Pancreas (tissue), 10 donors: ENCODE measurements at regions not wholly inside any gene's neighbourhood (a gene's known extent, or its start where the extent isn't known, plus 50 kb on each side); places are given as distances from the start of the nearest gene placed in this dataset.

Experiments used
- ATAC-seq, 4 donors: fragments of 200-7000 bp; cut with Tn5 transposase; one replicate each; pipeline versions ENCODE4 v1.8.0 to v1.9.1; 2020; ENCODE audit warnings: mild to moderate bottlenecking in 4 of 4, moderate library complexity in 4 of 4
- DNase-seq, 6 donors: peaks; one replicate each; pipeline ENCODE4 v3.0.0-alpha.2; 2020
- FAIRE-seq: peaks from 2 replicates; lab custom pipeline; 2012; peaks lifted over from hg19 to GRCh38; lab: Jason Lieb, UNC
- H3K27ac ChIP-seq, 4 donors: fragments of 200-600 bp; sonication (generic); 1 replicate in 3 of 4; 2 replicates in 1 of 4; pipeline versions ENCODE4 v1.5.0 to v1.8.0; 2020
- H3K27me3 ChIP-seq, 4 donors: fragments of 200-600 bp; one replicate each; pipeline ENCODE4 v1.8.0; 2021
- H3K36me3 ChIP-seq, 3 donors: fragments of 200-600 bp; sonication (generic) in 1 of 3; one replicate each; pipeline versions ENCODE4 v1.5.0 to v1.8.0; 2020 to 2021
- H3K4me1 ChIP-seq, 3 donors: fragments of 200-600 bp; one replicate each; pipeline ENCODE4 v1.8.0; 2021
- H3K4me3 ChIP-seq, 4 donors: fragments of 200-600 bp; sonication (generic) in 2 of 4; one replicate each; pipeline versions ENCODE4 v1.5.0 to v1.8.0; 2020 to 2021
- H3K9me3 ChIP-seq, 4 donors: fragments of 200-600 bp; one replicate each; pipeline ENCODE4 v1.8.0; 2021
- CTCF ChIP-seq, 4 donors: fragments of 200-600 bp; sonication (generic) in 3 of 4; IDR thresholded peaks; one replicate each; pipeline versions ENCODE4 v1.5.0 to v1.8.0; 2021; ENCODE audit warnings: antibody characterized with exemption in 4 of 4
- WGBS, 2 donors: extraction: QIAGEN DNeasy Blood & Tissue Kit; methylation state at CpG; one replicate each; pipeline ENCODE4 v1.1.7; 2013; 5-methylcytosine and 5-hydroxymethylcytosine counted together
- intact Hi-C, 3 donors: fragments of 100-400 bp; cut with DNase I; formaldehyde crosslinking; loops; one replicate each; pipeline versions ENCODE4 v1.11.1 to v1.14.2; 2022
- donor health status: healthy with polysubstance abuse.
- donor health status: DM: no; HTN: no; CAD: no; lungs with moderate emphysema.
- donor health status: DM: no; HTN: no; CAD: no.
- donor health status: control.
- donor health status: control.
- donor health status: Bipolar disorder and iron deficiency.
- donor health status: DM: yes; HTN: yes; CAD: no.
- donor health status: DM: no; HTN: no; CAD: no.
- donor health status: DM: no; HTN: no; CAD: no.
- donor health status: DM: yes; HTN: yes; CAD: no.

DNA sequence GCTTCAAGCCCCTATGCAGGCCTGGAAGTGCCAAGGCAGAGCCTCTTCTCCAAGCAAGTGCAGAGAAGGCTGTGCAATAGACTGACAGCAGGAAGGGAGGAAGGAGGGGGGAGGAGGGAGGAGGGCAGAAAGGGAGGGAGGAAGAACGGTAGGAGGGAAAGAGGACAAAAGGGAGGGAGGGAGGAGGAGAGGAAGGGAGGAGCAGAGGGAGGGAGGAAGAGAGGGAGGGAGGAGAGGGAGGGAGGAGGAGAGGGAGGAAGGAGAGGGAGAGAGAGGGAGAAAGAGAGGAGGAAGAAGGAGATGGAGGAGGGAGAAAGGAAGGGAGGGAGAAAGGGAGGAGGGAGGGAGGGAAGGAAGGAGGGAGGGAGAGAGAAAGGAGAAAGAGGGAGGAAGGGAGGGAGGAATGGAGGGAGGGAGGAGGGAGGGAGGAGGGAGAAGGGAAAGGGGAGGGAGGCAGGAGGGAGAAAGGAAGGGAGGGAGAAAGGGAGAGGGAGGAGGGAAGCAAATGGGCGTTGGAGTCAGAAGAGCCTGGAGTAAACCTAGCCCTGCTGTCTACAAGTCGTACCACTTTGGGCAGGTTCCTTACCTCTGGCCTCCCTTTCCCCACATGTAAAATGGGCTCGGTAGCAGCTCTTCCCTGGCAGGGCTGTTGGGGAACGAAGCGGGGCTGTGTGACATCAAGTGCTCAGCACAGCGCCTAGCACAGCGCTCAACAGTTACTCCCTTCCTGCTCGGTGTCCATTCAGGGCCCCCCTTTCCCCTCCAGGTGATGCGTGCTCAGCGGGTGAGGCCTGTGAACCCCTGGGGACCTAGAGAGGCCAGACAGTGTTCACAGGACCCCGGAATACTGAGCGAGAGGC, 244.6 kb downstream of the NPHP4 start:
- WGBS, 2 donors, result 52 to 63% methylated on average over 13 of the region's 13 CpGs
- H3K27me3 ChIP-seq, result peaks cover 0 to 6% (median 2%) of the 10 kb centered on the region in 4 donors
- no peaks in the 10 kb centered on the region for H3K9me3 ChIP-seq
- no peak overlapping the region for H3K4me3 ChIP-seq
- ATAC-seq (no peak), FAIRE-seq (no peak), DNase-seq (no peak)
- H3K27ac ChIP-seq, result no peak overlapping the region
- H3K4me1 ChIP-seq, result no peaks in the 10 kb centered on the region
- H3K36me3 ChIP-seq, result no peaks in the 10 kb centered on the region
- intact Hi-C loops, result loop anchor here (10.0 kb wide), 4 partner anchors 233 to 1833 kb away; partner anchors contain the start of gene AJAP1 (in 2 of the 3)
- TF ChIP-seq CTCF (IDR thresholded peaks at IDR 0.05), result no peak

DNA sequence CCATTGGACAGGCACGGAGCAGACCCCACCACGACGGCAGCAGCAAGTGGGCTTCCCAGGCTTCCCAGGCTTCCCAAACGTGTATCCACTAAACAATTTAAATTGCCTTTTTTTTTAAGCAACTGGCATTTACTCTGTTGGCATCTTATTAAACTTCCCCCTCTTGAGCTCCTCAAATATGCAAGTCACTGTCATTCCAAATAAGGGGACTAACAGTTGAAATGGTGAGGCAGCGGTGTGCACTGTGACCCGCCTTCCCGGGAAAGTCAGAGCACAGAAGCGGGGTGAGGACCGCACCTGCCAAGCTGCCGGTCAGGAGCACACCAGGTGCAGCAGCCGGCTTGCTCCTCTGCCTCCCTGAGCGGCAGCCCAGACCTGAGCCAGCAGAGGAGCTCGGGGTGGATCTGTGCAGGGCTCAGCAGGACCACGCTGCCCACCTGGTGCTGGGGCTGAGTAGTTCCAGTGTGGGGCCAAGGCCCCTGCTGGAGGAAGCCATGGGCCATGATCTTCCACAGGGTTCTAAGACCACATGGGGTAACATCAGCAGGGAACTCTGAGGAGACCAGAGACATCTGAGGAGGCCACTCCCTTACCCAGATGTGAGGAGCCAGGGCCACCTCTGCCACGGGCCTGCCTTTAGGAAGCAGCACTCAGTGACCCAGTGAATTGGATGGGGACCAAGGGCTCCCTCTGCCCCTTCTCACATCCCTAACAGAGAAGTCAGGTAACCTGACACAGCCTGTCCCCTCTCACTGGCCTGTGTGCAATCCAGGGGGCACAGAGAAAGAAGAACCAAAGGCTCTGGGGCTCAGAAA, 245.4 kb downstream of the NPHP4 start:
- no peak for ATAC-seq
- intact Hi-C loops, result loop anchor here (10.0 kb wide), 4 partner anchors 232 to 1832 kb away; partner anchors contain the start of gene AJAP1 (in 2 of the 3)
- TF ChIP-seq CTCF (IDR thresholded peaks at IDR 0.05), result no peak
- FAIRE-seq, result no peak
- Histone ChIP-seq H3K4me3 (no peak overlapping the region), H3K27me3 (peaks cover 0 to 6% (median 2%) of the 10 kb centered on the region in 4 donors), H3K36me3 (no peaks in the 10 kb centered on the region), H3K9me3 (no peaks in the 10 kb centered on the region), H3K27ac (no peak overlapping the region), H3K4me1 (no peaks in the 10 kb centered on the region)
- 22 to 26% methylated on average over 15 of the region's 15 CpGs for WGBS, 2 donors
- DNase-seq, result peak in 1 of 6 donors; percentile 51

GRCh38 chr1:5745800-5746610, 246.2 kb downstream of the NPHP4 start:
- FAIRE-seq, result no peak
- peaks cover 0 to 6% (median 2%) of the 10 kb centered on the region in 4 donors for H3K27me3 ChIP-seq
- peak; percentile 88 to 98 (median 96) for ATAC-seq
- no peak overlapping the region for H3K27ac ChIP-seq
- no peaks in the 10 kb centered on the region for H3K36me3 ChIP-seq
- no peaks in the 10 kb centered on the region for H3K4me1 ChIP-seq
- TF ChIP-seq CTCF (IDR thresholded peaks at IDR 0.05), result peak; percentile 93 to 97 (median 96)
- WGBS, 2 donors, result 13 to 19% methylated on average over 21 of the region's 21 CpGs
- no peaks in the 10 kb centered on the region for H3K9me3 ChIP-seq
- peak; percentile 36 to 92 (median 74) for DNase-seq
- H3K4me3 ChIP-seq, result no peak overlapping the region
- intact Hi-C loops, result loop anchor here (10.0 kb wide), 4 partner anchors 231 to 1831 kb away; partner anchors contain the start of gene AJAP1 (in 2 of the 3)

DNA sequence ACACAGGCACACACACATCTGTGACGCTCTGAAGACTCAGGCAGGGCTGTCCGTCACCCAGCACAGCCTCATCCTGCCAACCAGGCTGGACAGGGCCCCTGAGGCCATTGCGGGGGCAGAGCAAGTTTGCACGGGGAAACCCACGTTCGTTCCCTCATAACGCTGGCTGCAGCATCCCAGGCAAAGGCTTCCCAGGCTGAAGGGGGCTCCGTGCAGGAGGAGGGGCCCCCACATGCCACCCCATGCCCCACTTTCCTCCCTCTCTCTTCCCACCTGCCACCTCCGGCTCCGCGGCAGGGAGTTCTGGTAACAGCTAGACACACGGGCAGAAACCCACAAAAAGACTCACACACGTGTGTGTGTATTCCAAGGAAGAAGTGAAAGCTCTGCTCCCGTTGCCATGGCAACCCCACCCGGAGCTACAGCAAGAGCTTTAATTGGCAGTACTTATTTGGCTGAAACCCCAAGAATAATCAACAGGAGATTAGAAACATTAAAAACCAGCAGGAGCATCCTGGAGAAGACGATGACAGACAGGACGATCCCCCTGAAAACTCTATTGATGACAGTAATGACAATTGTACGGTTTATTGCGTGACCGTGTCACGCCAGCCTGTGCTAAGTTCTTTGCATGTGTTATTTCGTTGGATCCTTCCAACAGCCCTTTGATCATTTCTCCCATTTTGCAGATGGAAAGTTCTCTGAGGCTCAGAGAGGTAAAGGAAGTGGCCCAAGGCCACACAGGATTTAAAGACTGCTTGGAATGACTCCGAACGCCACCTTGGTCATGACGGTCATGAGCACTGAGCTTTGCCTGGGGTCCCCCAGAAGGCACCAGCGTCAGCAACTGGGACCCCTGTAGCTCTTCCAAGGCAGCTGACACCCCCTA, 247.1 kb downstream of the NPHP4 start:
- intact Hi-C loops, result loop anchor here (10.0 kb wide), 4 partner anchors 230 to 1830 kb away; partner anchors contain the start of gene AJAP1 (in 2 of the 3)
- DNase-seq (peak in 1 of 6 donors; percentile 43), FAIRE-seq (no peak), ATAC-seq (no peak)
- Histone ChIP-seq H3K27me3 (peaks cover 0 to 6% (median 2%) of the 10 kb centered on the region in 4 donors), H3K4me3 (no peak overlapping the region), H3K9me3 (no peaks in the 10 kb centered on the region), H3K27ac (no peak overlapping the region), H3K36me3 (no peaks in the 10 kb centered on the region), H3K4me1 (no peaks in the 10 kb centered on the region)
- TF ChIP-seq CTCF (IDR thresholded peaks at IDR 0.05), result no peak
- 39 to 47% methylated on average over 26 of the region's 26 CpGs for WGBS, 2 donors
